ENCODE measurements at regions not wholly inside any gene's neighbourhood (a gene's known extent, or its start where the extent isn't known, plus 50 kb on each side); places are given as distances from the start of the nearest gene placed in this dataset.

GRCh38 chr4:132865922-132866321 lies 283.2 kb upstream of the PCDH10 start:
- TF ChIP-seq EZH2phosphoT487 (IDR thresholded peaks at IDR 0.05; ENCODE audit: borderline replicate concordance), result no peak
- no peak for TF ChIP-seq ATF3 (IDR thresholded peaks at IDR 0.05)
- TF ChIP-seq RAD21 (IDR thresholded peaks at IDR 0.05; ENCODE audit: low read depth), result no peak
- TF ChIP-seq ZNF274 (IDR thresholded peaks at IDR 0.05; ENCODE audit: low read depth, low read length), result no peak
- no peak for TF ChIP-seq CTCF (IDR thresholded peaks at IDR 0.05 in 2 of 3, conservative IDR thresholded peaks at IDR 0.05 in 1 of 3; ENCODE audit: borderline replicate concordance in 1 of 3, insufficient read depth in 1 of 3, low read depth in 2 of 3, low read length in 2 of 3)
- no peak for TF ChIP-seq POLR2A (IDR thresholded peaks at IDR 0.05; ENCODE audit: borderline replicate concordance, extremely low read depth, insufficient read depth, insufficient read length)
